ENCODE measurements at regions not wholly inside any gene's neighbourhood (a gene's known extent, or its start where the extent isn't known, plus 50 kb on each side); places are given as distances from the start of the nearest gene placed in this dataset.

DNA sequence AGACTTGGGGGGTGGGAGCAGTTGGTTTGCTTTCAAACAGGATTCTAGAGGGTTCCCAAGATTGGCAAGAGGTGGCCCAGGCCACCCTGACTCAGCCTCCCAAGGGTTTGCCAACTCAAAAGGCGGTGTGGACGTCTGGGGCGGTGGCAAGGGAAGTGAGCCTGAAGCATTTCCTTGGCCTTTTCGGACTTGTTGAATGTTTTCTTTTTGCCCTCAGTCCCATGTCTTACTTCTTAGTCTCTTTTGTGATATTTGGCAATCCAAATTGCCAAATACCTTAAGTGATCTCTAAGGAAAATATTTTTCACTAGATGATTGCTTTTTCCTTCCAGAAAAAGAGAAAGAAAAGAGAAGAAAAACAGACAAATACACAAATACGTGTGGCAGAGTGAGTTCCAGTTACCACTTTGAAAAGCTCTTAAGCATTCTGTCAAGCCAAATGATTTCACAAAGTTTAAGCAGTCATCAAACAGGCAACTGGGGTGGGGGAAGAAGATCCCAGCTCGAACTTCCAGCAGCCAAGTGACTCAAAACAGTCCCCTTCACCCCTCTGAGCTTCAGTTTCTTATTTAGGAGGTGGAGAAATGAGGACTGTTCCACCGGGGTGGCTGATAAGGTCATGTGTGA is 374.6 kb upstream of the USP24 start:
- TF ChIP-seq, protein P1, sequence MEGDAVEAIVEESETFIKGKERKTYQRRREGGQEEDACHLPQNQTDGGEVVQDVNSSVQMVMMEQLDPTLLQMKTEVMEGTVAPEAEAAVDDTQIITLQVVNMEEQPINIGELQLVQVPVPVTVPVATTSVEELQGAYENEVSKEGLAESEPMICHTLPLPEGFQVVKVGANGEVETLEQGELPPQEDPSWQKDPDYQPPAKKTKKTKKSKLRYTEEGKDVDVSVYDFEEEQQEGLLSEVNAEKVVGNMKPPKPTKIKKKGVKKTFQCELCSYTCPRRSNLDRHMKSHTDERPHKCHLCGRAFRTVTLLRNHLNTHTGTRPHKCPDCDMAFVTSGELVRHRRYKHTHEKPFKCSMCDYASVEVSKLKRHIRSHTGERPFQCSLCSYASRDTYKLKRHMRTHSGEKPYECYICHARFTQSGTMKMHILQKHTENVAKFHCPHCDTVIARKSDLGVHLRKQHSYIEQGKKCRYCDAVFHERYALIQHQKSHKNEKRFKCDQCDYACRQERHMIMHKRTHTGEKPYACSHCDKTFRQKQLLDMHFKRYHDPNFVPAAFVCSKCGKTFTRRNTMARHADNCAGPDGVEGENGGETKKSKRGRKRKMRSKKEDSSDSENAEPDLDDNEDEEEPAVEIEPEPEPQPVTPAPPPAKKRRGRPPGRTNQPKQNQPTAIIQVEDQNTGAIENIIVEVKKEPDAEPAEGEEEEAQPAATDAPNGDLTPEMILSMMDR (IDR thresholded peaks at IDR 0.05; ENCODE audit: insufficient read depth, low read length, missing control alignments): no peak
- no peak for DNase-seq (ENCODE audit: low read depth, low spot score)
- ChIA-PET CTCF (interaction anchor here (0.7 to 2.4 kb wide), 3 partner anchors 11 to 215 kb away, joined by 4 to 8 read pairs (median 4); no protein-coding TSS in a partner anchor), POLR2A (no interaction called here)
- H3K4me3 ChIP-seq (ENCODE audit: low read depth, low read length): no peak overlapping the region

DNA sequence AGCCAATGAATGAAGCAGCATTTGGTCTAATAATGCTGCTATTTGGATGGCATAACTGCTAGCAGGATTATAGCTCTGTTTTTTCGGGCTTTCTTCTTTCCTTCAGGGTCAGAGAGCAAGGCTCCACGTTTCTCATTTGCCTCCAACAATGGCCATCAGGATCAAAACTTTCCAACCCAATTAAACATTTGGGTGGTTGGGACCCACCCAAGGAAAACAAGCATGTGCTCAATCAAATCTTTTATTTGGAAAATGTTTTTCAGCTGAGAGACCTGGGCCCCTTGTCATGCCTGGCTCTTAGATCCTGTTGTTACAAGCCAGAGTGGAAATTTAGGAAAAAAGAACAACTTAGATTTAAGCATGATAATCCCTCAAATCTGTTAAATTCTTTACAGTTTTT is 373.1 kb upstream of the USP24 start:
- POLR2A ChIA-PET: no interaction called here
- TF ChIP-seq, protein P1 (IDR thresholded peaks at IDR 0.05; ENCODE audit: insufficient read depth, low read length, missing control alignments): no peak
- no peak for DNase-seq (ENCODE audit: low read depth, low spot score)
- CTCF ChIA-PET: interaction anchor here (1.3 kb wide), 1 partner anchor 212 kb away, joined by 4 read pairs; no protein-coding TSS in a partner anchor
- no peak overlapping the region for H3K4me3 ChIP-seq (ENCODE audit: low read depth, low read length)

DNA sequence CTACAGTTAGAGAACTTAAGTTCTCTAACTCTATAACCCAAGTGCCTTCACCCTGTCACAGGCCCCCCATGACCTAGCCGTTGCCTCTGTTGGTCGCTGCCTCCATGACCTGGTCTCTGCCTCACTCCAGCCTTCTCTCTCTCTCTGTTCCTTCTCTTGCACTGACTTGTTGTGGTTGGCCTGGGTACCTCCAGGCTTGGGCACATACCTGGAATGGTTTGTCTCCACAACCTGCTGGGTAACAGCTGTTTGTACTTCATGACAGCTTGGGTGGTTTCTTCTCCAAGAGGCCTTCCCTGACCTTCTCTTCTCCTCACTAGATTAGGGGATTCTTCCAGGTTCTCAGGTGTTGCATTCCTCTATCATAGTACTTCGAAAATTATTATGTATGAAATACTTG is 371.6 kb upstream of the USP24 start:
- TF ChIP-seq, protein P1 (IDR thresholded peaks at IDR 0.05; ENCODE audit: insufficient read depth, low read length, missing control alignments): no peak
- CTCF ChIA-PET: interaction anchor here (1.4 kb wide), 1 partner anchor 16 kb away, joined by 6 read pairs; no protein-coding TSS in a partner anchor

DNA sequence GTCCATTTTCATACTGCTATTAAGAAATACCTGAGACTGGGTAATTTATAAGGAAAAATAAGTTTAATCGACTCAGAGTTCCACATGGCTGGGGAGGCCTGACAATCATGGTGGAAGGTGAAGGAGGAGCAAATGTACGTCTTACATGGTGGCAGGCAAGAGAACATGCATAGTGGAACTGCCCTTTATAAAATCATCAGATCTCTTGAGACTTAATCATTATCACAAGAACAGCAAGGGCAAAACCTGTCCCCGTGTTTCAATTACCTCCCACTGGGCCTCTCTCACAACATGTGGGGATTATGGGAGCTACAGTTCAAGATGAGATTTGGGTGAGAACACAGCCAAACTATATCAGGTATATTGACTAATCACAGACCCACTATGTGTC is 370.2 kb upstream of the USP24 start:
- TF ChIP-seq, protein P1 (IDR thresholded peaks at IDR 0.05; ENCODE audit: insufficient read depth, low read length, missing control alignments): no peak
- no peak overlapping the region for H3K4me3 ChIP-seq (ENCODE audit: low read depth, low read length)
- DNase-seq (ENCODE audit: low read depth, low spot score): no peak
- POLR2A ChIA-PET: interaction anchor here (0.6 kb wide), 1 partner anchor 28 kb away, joined by 3 read pairs; no protein-coding TSS in a partner anchor
- CTCF ChIA-PET: interaction anchor here (1.1 kb wide), 2 partner anchors 250 to 995 kb away, joined by 3 read pairs; no protein-coding TSS in a partner anchor

More for the DNA sequence above, 371.6 kb upstream of the USP24 start:
- DNase-seq (ENCODE audit: low read depth, low spot score): no peak
- H3K4me3 ChIP-seq (ENCODE audit: low read depth, low read length): no peak overlapping the region
- POLR2A ChIA-PET: no interaction called here

DNA sequence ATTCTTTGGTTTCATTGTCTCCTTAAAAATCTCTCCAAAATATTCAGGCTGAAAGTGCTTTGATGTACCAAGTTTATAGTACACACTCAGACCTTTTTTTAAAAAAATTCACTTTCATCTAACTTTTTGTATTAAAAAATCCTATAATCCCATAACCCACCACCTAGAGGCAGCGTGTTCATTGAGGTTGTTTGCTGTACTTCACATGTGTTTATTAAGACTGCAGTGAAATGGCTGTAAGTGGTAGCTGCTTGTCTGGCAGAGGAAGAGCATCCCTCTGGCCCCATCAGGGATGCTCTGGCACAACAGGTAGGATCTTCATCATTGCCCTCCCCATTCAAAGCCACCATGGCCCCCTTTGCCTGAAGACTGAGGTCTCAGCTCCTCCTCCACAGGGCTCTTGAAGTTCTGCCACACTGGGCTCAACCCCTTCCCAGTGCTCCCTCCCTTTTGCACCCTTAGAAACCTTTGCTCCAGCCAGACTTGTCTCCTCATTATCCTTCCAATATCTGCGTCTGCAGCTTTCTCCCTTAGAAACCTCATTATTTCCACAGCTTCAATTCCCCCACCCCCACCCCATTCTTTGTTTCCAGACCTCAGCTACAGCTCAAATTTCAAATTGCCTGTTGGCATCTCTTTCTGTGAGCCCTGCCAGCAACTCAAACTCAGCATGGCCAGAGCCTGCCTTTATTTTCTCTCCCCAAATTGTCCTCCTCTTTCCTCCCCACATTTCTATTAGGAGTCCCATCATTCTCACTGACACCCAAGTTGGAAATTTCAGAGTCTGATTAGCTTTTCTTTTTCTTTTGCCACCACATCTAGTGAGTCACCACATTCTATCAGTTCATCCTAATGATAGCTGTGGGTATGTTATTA is 369.6 kb upstream of the USP24 start:
- DNase-seq (ENCODE audit: low read depth, low spot score): no peak
- ChIA-PET CTCF (interaction anchor here (1.0 to 1.1 kb wide), 3 partner anchors 251 to 1000 kb away, joined by 3 read pairs; no protein-coding TSS in a partner anchor), POLR2A (interaction anchor here (0.6 kb wide), 1 partner anchor 28 kb away, joined by 3 read pairs; no protein-coding TSS in a partner anchor)
- H3K4me3 ChIP-seq (ENCODE audit: low read depth, low read length): no peak overlapping the region
- TF ChIP-seq, protein P1 (IDR thresholded peaks at IDR 0.05; ENCODE audit: insufficient read depth, low read length, missing control alignments): no peak

DNA sequence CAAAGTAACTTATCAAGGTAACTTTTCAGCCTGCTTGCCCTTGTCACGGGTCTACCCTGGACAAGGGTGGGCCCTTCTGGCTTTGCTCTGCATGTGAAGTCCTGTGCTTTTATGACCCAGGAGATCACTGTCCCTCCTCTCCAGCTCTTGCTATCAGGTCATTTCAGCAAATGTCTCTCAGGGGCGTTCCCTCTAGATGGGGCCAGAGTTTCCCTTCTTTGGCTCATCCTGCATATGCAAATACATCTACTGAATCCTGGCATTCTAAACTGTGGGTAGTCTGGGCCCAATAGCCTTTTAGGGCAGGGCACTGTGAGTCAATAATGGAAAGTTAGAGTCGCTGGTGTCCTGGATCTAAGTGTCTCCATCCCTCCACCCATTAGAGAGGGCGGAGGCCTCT is 366.9 kb upstream of the USP24 start:
- CTCF ChIA-PET: interaction anchor here (0.8 kb wide), 1 partner anchor 298 kb away, joined by 3 read pairs; no protein-coding TSS in a partner anchor
- POLR2A ChIA-PET: interaction anchor here (1.4 kb wide), 1 partner anchor 997 kb away, joined by 4 read pairs; the partner anchor contains the start of gene PLPP3
- H3K4me3 ChIP-seq (ENCODE audit: low read depth, low read length): no peak overlapping the region
- TF ChIP-seq, protein P1 (IDR thresholded peaks at IDR 0.05; ENCODE audit: insufficient read depth, low read length, missing control alignments): no peak
- no peak for DNase-seq (ENCODE audit: low read depth, low spot score)

All from AG04449 (cell line).